Inflammatory macrophage treated with lipopolysaccharide for 4 hours (primary cell): ENCODE measurements at regions not wholly inside any gene's neighbourhood (a gene's known extent, or its start where the extent isn't known, plus 50 kb on each side); places are given as distances from the start of the nearest gene placed in this dataset.

Source experiments
- DNase-seq: peaks from one replicate; pipeline ENCODE4 v3.0.0-alpha.2; 2020

DNA sequence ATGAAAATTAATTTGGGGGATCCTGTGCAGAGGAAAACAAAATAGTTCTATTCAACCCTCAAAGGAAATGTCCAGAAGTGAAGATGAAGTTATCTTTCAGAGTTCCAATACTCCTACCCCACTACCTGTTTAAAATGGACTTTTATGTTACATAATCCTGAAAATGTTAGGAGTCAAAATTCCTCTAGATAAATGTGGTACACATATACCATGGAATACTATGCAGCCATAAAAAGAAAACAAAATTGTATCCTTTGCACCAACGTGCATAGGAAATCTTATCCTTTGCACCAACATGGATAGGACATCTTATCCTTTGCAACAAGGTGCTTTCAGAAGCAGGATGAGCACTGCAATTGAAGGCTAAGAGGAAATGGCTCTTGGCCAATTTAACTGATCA, 245.2 kb downstream of the LTN1 start:
- no peak for DNase-seq

DNA sequence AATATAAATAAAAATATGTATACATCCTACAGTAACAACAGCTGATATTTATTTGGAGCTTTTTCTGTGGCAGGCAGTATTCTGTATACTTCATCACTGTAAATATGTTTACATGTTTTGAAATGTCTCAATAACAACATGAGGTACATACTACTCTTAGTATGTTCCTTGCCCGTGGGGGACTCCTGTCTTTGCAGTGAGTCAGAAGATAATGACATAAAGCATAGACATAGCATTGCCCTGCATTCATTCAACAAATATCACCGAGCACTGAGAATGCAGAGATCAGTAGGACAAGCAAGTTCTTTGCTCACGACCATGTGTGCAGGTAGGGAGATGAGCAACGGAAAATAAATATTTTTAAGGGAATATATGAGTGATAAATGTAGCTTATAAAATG, 246.5 kb downstream of the LTN1 start:
- no peak for DNase-seq

DNA sequence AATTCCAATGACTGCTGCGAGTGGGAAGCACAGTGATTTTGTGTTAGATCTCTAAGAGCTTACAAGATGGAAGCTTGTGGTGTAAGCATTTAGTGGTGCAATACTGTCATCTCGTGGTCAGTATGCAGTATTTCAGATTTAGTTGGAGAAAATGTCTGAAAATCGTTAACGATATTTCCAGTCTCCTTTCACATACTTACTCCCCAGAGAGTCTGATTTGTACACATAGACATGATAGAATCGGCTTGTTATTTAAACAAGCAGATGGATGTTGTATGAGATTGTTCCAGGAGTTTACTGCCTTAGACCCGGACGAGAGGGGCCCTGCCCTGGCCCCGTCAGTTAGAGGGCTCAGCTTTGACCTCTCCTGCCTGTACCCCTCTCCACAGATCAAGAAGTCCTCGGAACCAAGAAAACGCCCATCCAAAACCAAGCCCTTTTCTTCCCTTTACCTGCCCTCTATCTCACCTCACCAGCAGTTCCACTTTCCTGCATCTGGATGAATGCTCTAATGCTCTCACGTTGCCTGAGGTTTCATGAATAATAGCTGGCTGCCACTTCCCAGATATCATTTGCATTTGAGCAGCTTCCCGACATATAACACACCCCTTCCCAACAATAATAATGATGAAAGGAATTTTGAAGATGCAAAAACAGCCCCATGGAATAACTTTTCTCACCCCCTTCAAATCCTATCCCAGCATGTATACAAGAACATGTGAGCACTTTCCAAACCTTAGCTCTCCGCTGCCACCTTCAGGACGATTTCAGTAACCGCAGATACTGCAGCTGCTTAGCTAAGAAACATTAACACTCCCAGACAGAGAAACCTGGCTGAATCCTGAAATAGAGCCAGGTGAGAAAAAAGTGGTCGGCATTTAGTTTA, 247.3 kb downstream of the LTN1 start:
- peak; percentile 75 for DNase-seq

DNA sequence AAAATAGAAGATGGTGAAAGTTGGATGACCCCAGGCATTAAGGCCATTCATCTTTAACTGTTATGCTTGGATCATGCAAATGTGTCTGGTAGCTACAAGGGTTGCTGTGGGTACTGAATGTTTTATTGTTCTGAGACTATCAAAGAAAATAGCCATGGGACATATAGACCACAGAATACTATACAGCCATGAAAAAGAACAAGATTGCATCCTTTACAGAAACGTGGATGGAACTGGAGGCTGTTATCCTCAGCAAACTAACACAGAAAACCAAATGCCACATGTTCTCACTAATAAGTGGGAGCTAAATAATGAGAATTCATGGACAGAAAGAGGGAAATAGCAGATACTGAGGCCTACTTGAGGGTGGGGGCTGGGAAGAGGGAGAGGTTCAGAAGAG, 249.0 kb downstream of the LTN1 start:
- DNase-seq: no peak

DNA sequence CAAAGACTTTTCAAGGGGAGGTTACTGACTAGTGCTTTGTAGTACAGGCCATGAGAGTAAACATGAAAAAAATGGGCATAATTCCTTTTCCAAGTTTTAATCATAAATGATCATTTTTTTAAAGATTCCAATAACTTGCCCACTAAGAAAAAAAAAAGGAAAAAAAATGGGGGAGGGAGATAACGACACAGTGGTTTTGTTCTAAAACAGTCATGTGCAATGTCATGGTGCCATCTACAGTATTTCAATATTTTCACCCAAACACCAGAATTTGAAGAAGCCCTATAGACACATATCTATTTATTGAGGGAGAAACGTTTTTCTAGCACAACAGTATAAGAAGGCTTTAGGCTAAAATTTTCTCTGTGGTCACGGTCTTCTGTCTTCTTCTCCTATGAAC, 250.2 kb downstream of the LTN1 start:
- no peak for DNase-seq

DNA sequence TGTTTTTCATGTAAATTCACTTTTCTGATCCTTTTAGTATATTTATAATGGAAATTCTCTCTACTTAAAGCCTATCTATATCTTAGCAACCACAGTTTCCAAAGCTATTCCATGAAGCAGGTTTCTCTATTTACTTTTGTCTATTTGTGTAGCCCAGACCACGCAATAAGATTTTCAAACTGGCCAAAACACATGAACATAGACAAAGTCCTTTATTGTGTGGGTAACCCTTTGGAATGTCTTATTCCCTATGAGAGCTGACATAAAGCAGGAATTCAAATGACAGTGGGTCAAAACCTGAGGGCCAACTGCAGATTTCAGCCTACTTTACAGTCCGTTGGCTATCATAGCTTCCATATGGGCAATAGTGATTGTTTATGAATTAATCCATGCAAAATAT, 252.6 kb downstream of the LTN1 start:
- no peak for DNase-seq

DNA sequence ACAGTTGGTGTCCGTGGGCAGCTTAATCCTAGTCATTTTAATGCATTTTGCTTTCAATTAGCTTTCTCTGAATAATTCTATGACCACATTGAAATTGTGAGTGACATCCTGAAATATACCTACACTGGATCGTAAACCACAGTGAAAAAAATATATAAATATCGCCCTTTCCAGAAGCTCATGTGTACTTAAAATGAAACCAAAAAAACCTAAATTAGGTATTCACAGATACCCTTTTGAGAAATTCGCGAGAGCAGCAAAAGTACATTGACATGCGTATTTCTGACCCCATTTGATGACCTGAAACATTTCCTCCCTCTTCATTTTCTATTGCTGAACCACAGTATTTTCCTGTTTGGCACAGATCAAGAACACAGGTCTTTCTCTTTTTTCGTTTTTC, 253.8 kb downstream of the LTN1 start:
- no peak for DNase-seq

DNA sequence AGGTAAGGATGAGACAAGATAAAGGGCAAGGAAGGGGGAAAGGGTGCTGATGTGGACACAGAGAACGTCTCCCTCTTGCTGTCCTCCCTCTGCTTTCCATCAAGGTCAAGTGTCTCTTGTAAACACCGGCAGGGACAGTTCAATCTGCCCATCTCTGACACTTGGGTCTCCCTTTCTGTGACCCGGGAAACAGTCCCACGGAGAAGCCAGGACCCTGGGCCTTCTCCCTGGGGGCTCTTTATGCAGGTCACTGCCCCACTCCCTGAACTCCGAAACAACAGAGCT, 254.3 kb downstream of the LTN1 start:
- no peak for DNase-seq

DNA sequence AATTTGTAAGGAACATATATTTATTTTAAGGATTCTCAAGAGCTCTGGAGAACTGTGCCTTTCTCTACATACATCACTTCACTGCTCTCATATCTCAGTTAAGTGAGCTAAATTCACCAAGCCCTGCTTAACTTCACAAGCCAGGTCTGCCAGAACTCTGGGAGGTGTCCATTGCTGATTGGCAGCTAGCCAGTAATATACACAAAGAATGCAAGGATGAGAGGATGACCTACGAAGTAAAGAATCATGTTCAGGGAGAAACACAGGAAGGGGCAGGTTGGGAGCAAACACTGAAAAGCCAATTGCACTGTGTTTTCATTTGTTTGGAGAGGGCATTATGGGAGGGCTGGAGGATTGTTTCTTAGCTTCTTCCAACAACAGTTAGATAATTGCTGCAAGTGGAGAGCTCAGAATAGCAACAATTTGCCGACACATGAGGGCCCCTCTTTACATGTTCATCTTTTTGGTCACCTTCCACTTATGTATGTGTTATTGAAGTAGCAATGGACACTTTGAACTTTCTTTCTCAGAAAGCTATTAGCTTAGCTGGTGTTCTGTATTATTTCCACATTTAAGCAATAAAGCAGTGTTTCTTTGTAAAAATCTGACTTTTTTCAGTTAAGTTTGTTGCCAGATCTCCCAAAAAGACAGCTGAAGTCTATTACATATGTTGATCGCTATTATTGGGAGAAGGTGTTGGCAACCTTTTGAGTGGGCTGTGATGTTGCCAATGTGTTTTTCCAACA, 254.8 kb downstream of the LTN1 start:
- DNase-seq: no peak

DNA sequence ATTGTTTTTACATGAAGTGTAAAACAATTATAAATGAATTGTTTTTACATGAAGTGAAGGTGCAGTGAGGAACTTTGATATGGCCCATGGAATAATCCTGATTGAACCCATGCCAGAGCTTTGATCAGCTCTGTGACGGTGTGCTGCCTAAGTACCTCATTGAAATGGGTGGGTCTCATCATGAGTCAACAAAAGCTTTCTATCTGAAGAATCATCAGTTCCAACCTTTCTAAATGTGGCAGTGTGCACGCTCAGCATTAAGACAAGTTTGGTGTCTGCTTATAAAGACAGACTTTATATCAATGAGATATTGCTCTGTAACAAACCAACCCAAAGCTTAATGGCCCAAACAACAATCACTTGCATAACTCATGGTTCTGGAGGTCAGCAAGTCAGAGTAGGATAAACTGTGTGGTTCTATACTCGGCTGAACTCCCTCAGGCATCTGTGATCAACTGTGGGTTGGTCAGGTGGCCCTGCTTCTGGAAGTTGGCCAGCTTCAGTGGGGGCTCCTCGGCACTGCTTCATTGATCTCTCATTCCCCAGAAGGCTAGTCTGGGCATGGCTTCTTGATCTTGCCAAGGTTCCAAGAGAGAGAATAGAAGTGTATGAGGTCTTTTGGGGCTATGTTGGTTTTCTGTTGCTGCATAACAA, 258.0 kb downstream of the LTN1 start:
- DNase-seq: no peak

DNA sequence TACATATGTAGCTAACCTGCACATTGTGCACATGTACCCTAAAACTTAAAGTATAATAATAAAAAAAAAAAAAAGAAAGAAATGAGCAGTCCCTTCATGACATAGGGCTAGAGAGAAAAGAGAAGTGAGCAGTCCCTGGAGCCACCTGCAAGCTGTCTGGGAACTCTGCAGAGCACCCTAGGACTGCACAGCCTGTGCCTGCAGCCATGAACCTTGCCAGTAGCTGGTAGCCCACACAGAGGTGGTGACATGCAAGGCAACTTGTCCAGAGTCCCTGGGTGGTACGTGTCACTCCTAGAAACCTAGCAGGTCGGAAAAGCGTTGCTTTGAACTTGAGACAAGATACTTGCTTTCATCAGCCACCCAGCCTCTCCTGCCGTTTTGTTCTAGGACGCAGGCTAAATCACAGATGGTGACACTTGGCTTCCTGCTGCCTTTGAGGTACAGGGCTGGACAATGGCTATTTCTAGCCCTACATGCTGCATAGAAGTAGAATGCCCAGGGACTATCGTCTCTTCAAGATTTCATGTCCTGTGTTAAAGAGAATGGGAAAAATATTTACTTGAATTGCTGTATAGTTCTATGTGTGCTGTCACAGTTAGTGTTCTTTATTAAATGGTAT, 260.9 kb downstream of the LTN1 start:
- DNase-seq: no peak

DNA sequence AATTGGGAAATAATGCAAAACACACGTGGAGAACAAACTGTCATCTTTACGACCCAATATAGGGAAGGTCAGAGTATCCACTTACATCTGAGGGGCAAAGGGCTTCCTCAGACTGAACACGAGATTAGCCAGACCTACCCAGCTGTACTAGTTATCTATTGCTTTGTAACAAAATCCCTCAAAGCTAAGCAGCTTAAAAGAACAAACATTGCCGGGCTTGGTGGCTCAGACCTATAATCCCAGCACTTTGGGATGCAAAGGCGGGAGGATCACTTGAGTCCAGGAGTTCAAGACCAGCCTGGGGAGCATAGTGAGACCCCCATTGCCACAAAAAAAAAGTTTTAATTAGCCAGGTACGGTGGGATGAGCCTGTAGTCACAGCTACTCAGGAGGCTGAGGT, 262.8 kb downstream of the LTN1 start:
- no peak for DNase-seq

DNA sequence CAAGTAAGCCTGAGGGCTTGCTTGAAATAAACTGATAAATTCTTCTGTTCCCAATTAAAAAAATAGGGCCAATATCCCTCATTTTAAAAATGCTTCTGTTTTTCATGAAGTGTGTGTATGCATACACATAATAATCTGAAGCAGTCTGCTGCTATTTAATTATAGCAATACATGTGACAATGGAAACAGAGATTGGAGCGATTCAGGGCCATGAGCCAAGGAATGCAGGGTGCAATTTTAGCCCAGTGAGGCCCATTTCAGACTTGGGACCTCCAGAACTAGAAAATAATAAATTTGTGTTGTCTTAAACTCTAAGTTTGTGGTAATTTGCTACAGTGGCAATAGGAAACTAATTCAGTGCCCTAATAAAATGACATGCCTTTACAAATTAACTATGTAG, 264.9 kb downstream of the LTN1 start:
- DNase-seq: no peak

DNA sequence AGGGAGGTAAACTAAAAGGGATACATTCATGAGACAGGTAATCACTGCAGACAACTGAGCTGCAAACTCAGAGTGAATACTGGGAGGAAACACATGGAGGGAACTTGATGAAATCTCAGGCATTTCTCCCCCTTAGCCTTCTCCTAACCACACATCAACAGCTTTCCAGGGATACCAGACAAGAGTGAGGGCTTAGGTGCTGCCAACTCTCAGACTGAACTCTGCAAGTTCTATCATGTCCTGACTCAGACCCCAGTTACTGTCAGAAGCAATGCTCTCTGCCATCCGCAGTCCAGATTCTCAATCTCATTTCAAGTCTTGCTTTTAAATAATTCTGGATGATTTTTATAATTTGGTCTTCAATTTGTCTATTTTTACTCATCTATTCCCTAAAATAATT, 267.3 kb downstream of the LTN1 start:
- no peak for DNase-seq

DNA sequence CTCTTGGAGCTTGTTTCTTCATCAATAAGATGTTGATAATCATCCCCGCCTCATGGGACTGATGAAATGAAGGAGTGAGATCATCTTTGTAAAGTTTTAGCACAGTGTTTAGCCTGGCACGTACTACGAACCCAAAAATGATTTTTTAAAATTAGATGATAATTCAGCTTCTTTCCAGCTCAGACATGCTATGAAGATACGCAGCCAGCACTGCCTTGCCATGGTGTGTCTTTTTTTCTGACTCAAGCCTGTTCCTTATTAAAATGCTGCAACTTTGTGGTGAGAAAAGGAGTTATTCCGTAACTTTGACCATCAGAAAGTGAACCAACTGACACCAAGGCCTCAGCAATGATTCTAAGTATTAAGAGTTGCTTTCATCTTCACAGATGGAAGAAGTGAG, 269.0 kb downstream of the LTN1 start:
- DNase-seq: no peak

DNA sequence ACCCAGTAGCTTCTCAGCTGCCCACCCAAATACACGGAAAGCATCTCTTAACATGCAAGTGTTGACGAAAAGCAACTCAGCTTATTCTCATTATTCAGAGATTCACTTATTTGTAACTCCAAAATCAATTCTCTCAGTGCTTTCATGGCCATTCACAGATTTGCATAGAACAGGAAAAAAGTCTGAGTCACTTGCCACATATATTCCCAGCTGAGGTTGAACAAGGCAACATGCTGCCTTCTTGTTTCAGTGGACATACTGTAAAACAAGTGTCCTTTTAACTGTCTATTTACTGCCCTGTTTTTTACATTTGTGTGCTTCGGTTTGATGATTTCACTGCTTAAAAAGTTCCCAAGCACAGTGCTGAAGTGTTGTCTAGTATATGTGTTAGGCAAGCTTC, 273.0 kb downstream of the LTN1 start:
- no peak for DNase-seq

DNA sequence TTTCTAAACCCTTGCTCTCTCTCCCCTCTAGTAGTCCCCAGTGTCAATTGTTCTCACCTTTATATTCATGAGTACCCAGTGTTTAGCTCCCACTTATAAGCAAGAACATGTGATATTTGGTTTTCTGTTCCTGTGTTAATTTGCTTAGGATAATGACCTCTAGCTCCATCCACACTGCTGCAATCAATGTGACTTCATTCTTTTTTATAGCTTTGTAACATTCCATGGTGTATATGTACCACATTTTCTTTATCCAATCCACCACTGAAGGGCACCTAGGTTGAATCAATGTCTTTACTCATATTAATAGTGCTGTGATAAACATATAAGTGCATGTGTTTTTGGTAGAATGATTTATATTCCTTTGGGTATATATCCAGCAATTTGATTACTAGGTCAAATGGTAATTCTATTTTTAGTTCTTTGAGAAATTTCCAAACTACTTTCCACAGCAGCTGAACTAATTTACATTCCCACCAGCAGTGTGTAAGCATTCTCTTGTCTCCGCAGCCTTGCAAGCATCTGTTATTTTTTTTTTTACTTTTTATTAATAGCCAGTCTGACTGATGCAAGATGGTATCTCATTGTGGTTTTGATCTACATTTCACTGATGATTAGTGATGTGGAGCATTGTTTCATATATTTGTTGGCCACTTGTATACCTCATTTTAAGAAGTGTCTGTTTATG, 277.8 kb downstream of the LTN1 start:
- DNase-seq: no peak

DNA sequence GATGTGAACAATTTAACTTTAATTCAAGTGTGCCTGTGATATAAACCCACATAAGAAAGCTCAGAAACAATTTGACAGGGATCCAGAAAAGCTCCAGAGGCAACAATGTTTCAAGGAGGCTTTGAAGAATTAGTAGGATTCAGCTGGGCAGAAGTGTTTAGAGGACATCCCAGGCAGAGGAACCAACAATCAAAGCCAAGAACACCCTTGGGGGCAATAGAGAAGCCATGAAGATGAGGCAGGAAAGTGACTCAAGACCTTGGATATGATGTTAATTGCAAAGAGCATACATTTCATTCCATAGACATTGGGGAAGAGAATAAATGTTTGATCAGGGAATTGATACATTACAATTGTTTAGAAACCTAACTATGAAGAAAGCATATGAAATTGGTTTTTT, 280.3 kb downstream of the LTN1 start:
- no peak for DNase-seq

DNA sequence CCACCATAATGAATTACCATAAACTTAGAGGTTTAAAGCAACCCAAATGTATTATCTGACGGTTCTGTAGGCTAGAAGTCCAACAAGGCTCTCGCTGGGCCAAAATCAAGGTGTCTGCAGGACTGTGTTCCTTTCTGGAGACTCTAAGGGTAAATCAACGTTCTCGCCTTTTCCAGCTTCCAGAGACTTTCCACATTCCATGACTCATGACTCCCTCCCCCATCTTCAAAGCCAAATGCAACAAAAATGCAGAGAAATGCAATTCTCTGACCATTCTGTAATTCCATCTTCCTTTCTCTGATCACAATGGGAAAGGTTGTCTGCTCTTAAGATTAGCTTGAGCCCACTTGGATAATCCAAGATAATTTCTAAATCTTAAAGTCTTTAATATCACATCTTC, 287.1 kb downstream of the LTN1 start:
- DNase-seq: no peak

DNA sequence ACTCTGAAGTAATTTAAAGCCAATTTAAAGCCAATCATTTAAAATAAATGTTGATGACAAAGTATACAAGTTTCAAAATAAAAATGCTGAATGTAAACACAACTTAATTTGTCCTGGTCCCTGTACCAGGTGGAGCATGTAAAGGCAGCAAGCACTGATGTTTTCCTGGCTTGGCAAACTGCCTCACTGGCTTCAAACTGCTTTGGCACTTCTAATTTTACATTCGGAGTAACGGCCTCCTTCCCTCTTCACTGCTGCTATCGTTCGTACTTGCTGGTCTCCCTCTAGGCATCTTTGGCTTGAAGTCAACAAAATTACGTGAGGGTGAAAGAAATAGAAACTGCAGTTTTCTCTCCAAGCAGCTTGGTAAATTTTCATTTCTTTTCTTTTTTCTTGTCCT, 287.9 kb downstream of the LTN1 start:
- DNase-seq: no peak

DNA sequence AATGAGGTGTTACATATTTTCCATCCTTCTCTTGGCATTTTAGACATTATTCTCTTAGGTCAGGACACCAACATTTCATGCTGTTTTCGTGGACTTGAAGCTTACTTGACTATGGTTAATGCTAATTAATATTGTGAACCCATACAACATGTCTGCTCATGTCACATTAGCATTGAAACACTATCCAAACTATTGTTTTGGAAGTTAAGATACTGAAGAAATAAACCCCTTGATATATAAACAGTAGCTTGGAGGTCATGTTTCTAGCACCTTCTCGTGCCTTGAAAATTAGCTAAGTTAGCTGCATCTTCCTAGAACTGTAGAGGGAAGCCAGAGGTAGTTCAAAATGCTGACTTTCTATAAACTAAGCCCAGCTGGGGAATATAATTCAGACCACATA, 288.8 kb downstream of the LTN1 start:
- no peak for DNase-seq

DNA sequence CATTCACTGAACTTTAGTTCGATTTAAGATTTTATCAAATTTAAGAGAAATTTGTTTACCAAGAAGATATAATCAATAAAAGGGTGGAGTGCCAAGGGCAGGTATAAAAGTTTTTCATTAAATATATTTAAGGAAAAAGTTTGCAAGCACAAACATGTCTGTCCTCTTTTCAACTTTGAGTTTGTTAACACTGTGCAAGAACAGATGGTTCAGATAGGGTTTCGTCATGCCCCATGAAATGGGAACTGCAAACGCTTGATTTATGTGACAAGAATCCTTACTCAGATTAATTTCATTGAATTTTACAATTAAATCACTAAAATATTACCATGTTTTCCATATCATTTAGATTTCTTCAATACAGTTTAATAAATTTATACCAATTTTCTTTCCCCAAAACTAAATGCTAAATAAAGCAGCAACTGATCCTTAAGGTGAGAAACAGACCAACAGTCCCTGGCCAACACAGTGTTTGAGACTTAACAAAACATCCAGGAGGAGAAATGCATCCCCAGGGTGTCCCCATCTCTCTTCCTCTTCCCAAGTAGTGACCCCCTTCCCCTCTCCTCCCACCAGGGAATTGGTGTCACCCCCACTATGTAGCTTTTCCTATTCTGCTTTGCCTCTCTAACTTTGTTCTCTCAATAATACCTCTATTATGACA, 292.9 kb downstream of the LTN1 start:
- no peak for DNase-seq

DNA sequence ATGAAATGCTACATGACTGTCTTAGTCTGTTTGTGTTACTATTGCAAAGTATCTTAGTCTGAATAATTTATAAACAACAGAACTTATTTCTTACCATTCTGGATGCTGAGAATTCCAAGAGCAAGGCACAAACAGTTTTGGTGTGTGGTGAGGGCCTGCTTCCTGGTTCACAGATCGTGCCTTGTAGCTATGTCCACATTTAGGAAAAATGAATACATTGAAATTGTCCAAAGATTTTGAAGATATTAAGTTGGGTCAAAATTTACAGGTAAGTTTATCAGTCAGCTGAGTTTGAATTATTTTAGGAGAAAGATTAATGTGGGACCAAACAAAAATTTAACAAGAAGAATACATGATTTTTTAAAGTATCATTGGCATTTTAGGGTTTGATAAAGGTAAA, 293.5 kb downstream of the LTN1 start:
- DNase-seq: no peak
